ENCODE measurements at regions not wholly inside any gene's neighbourhood (a gene's known extent, or its start where the extent isn't known, plus 50 kb on each side); places are given as distances from the start of the nearest gene placed in this dataset.
"Not testable (repeated sequence)": the region's sequence is repeated elsewhere in the genome, so short reads cannot be mapped to it uniquely, and the experiment has no call there.

DNA sequence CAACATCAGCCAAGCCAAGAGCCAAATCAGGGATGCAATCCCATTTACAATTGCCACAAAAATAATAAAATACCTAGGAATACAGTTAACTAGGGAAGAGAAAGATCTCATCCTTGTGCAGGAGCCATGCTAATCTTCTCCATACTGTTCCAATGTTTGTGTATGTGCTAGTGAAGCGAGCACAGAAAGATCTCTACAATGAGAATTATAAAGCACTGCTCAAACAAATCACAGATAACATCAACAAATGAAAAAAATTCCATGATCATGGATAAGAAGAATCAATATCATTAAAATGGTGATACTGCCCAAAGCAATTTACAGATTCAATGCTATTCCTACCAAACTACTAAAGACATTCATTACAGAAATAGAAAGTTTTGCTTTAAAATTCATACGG is 215.6 kb downstream of the FOXG1 start:
- H3K4me3 Mint-ChIP-seq (ENCODE audit: unreplicated experiment), result no peak overlapping the region
- peaks cover 33% of the 10 kb centered on the region for H3K9me3 Mint-ChIP-seq (ENCODE audit: unreplicated experiment)
- H3K27me3 Mint-ChIP-seq (ENCODE audit: unreplicated experiment), result no peaks in the 10 kb centered on the region
- DNase-seq (ENCODE audit: extremely low spot score, unreplicated experiment), result no peak
- H3K36me3 Mint-ChIP-seq (ENCODE audit: unreplicated experiment), result no peaks in the 10 kb centered on the region
- TF ChIP-seq, protein P1, sequence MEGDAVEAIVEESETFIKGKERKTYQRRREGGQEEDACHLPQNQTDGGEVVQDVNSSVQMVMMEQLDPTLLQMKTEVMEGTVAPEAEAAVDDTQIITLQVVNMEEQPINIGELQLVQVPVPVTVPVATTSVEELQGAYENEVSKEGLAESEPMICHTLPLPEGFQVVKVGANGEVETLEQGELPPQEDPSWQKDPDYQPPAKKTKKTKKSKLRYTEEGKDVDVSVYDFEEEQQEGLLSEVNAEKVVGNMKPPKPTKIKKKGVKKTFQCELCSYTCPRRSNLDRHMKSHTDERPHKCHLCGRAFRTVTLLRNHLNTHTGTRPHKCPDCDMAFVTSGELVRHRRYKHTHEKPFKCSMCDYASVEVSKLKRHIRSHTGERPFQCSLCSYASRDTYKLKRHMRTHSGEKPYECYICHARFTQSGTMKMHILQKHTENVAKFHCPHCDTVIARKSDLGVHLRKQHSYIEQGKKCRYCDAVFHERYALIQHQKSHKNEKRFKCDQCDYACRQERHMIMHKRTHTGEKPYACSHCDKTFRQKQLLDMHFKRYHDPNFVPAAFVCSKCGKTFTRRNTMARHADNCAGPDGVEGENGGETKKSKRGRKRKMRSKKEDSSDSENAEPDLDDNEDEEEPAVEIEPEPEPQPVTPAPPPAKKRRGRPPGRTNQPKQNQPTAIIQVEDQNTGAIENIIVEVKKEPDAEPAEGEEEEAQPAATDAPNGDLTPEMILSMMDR (IDR thresholded peaks at IDR 0.05), result no peak
- no peaks in the 10 kb centered on the region for H3K4me1 Mint-ChIP-seq (ENCODE audit: unreplicated experiment)
- H3K27ac Mint-ChIP-seq (ENCODE audit: unreplicated experiment), result no peak overlapping the region

DNA sequence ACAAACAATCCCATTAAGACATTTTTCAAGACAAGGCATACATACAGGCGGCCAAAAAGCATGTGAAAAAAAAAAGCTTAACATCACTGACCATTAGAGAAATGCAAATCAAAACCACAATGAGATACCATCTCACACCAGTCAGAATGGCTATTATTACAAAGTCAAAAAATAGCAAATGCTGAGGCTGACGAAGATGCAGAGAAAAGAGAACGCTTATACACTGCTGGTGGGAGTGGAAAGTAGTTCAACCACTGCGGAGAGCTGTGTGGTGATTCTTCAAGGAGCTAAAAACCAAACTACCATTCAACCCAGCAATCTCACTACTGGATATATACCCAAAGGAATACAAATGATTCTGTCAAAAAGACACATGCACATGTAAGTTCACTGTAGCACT is 216.7 kb downstream of the FOXG1 start:
- Mint-ChIP-seq H3K9me3 (ENCODE audit: unreplicated experiment) (peaks cover 37% of the 10 kb centered on the region), H3K36me3 (ENCODE audit: unreplicated experiment) (no peaks in the 10 kb centered on the region), H3K27me3 (ENCODE audit: unreplicated experiment) (no peaks in the 10 kb centered on the region), H3K4me3 (ENCODE audit: unreplicated experiment) (no peak overlapping the region), H3K4me1 (ENCODE audit: unreplicated experiment) (no peaks in the 10 kb centered on the region), H3K27ac (ENCODE audit: unreplicated experiment) (no peak overlapping the region)
- TF ChIP-seq, protein P1 (IDR thresholded peaks at IDR 0.05), result no peak
- DNase-seq (ENCODE audit: extremely low spot score, unreplicated experiment), result no peak

DNA sequence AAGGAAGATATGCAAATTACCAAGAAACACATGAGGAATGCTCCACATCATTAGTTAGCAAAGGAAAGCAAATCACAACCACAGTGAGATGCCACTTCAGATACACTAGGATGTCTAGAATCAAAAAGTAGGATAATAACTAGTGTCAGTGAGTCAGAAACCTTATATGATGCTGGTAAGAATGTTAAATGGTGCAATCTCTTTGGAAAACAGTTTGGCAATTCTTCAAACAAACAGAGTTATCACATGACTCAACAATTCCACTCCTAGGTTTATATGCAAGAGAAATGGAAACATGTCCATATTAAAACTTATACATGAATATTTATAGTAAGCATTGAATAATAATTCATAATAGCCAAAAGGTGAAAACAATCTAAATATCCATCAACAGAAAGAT is 220.9 kb downstream of the FOXG1 start:
- DNase-seq (ENCODE audit: extremely low spot score, unreplicated experiment), result no peak
- H3K9me3 Mint-ChIP-seq (ENCODE audit: unreplicated experiment), result peaks cover 17% of the 10 kb centered on the region

DNA sequence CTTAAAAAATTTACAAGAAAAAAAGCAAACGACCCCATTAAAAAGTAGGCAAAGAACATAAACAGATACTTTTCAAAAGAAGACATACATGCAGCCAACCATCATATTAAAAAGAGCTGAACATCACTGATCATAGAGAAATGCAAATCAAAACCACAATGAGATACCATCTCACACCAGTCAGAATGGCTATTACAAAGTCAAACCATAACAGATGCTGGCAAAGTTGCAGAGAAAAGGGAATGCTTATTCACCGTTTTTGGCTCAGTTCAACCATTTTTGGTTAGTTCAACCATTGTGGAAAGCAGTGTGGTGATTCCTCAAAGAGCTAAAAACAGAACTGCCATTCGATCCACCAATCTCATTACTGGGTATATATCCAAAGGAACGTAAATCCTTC is 230.6 kb downstream of the FOXG1 start:
- not testable (repeated sequence) for H3K36me3 Mint-ChIP-seq (ENCODE audit: unreplicated experiment); H3K27me3 Mint-ChIP-seq (ENCODE audit: unreplicated experiment); DNase-seq (ENCODE audit: extremely low spot score, unreplicated experiment); H3K4me1 Mint-ChIP-seq (ENCODE audit: unreplicated experiment); H3K4me3 Mint-ChIP-seq (ENCODE audit: unreplicated experiment); H3K27ac Mint-ChIP-seq (ENCODE audit: unreplicated experiment)
- H3K9me3 Mint-ChIP-seq (ENCODE audit: unreplicated experiment), result peaks cover 11% of the 10 kb centered on the region

More for the DNA sequence above, 220.9 kb downstream of the FOXG1 start:
- Mint-ChIP-seq H3K27me3 (ENCODE audit: unreplicated experiment) (no peaks in the 10 kb centered on the region), H3K36me3 (ENCODE audit: unreplicated experiment) (no peaks in the 10 kb centered on the region), H3K27ac (ENCODE audit: unreplicated experiment) (no peak overlapping the region), H3K4me1 (ENCODE audit: unreplicated experiment) (no peaks in the 10 kb centered on the region), H3K4me3 (ENCODE audit: unreplicated experiment) (no peak overlapping the region)
- TF ChIP-seq, protein P1 (IDR thresholded peaks at IDR 0.05), result no peak

DNA sequence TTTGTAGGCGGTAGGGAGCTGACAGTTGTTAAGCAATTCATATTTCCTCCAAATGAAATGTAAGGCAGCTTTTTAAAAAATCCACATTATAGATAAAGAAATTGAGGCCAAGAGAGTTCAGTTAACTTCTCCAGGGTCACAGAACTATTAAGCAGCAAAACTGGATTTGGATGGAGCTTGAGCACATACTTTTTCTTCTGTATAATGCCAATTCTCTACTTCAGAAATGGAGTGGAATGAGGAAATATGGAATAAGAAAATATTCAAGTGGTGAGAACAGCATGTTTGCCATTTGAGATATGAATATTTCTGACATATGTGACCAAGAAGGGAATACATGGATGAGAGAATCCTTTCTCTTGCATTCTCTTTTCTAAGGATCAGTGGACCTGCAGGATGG is 233.1 kb downstream of the FOXG1 start:
- peaks cover 11% of the 10 kb centered on the region for H3K9me3 Mint-ChIP-seq (ENCODE audit: unreplicated experiment)
- TF ChIP-seq, protein P1 (IDR thresholded peaks at IDR 0.05), result no peak
- H3K4me3 Mint-ChIP-seq (ENCODE audit: unreplicated experiment), result no peak overlapping the region
- H3K27ac Mint-ChIP-seq (ENCODE audit: unreplicated experiment), result no peak overlapping the region
- H3K36me3 Mint-ChIP-seq (ENCODE audit: unreplicated experiment), result no peaks in the 10 kb centered on the region
- H3K27me3 Mint-ChIP-seq (ENCODE audit: unreplicated experiment), result no peaks in the 10 kb centered on the region
- no peak for DNase-seq (ENCODE audit: extremely low spot score, unreplicated experiment)
- no peaks in the 10 kb centered on the region for H3K4me1 Mint-ChIP-seq (ENCODE audit: unreplicated experiment)

DNA sequence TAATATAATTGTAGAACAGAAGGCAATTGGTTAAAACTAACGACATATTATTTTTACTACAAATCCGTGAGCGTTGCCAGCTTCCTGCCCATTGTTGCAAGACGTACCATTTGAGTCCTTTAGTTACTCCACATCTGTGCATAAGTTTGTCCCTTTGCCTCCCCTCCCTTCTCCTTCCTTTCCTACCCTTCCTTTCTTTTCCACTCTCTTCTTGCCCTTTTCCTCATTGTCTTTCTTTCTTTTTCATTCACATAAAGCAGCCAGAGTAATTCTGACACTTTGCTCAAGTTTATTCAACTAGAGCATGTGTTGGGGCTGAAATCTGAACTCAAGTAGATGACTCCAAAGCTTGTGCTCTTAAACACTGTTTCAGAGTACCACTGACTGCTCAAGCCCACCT is 239.1 kb downstream of the FOXG1 start:
- TF ChIP-seq, protein P1 (IDR thresholded peaks at IDR 0.05), result no peak
- H3K27ac Mint-ChIP-seq (ENCODE audit: unreplicated experiment), result no peak overlapping the region
- no peaks in the 10 kb centered on the region for H3K9me3 Mint-ChIP-seq (ENCODE audit: unreplicated experiment)
- no peaks in the 10 kb centered on the region for H3K4me1 Mint-ChIP-seq (ENCODE audit: unreplicated experiment)
- H3K36me3 Mint-ChIP-seq (ENCODE audit: unreplicated experiment), result no peaks in the 10 kb centered on the region
- H3K27me3 Mint-ChIP-seq (ENCODE audit: unreplicated experiment), result no peaks in the 10 kb centered on the region
- H3K4me3 Mint-ChIP-seq (ENCODE audit: unreplicated experiment), result no peak overlapping the region
- no peak for DNase-seq (ENCODE audit: extremely low spot score, unreplicated experiment)
